SK-N-SH (cell line): ENCODE measurements at regions not wholly inside any gene's neighbourhood (a gene's known extent, or its start where the extent isn't known, plus 50 kb on each side); places are given as distances from the start of the nearest gene placed in this dataset.
A peak's percentile ranks its signal among the peaks of the same experiment; 100 is the strongest.

Source experiments
- CTCF ChIP-seq: fragments of 200-600 bp; sonication (generic); IDR thresholded peaks from 2 replicates; pipeline ENCODE4 v1.6.1; 2017; ENCODE audit warnings: antibody characterized with exemption, mild to moderate bottlenecking, moderate library complexity
- GABPA ChIP-seq: IDR thresholded peaks from 2 replicates; pipeline ENCODE4 v1.4.0; 2012; ENCODE audit warnings: low read depth, mild to moderate bottlenecking
- JUND ChIP-seq: IDR thresholded peaks from 2 replicates; pipeline ENCODE4 v1.4.0; 2012
- MAX ChIP-seq: IDR thresholded peaks from 2 replicates; pipeline ENCODE4 v1.4.0; 2012; ENCODE audit warnings: low read depth
- PBX3 ChIP-seq: IDR thresholded peaks from 2 replicates; pipeline ENCODE4; 2012
- REST ChIP-seq: IDR thresholded peaks from 2 replicates; pipeline ENCODE4 v1.6.1; 2012; ENCODE audit warnings: mild to moderate bottlenecking, low read depth, low read length, moderate library complexity
- TAF1 ChIP-seq: IDR thresholded peaks from 2 replicates; pipeline ENCODE4 v1.6.1; 2012; ENCODE audit warnings: low read depth, mild to moderate bottlenecking, low read length, moderate library complexity, borderline replicate concordance
- USF1 ChIP-seq: IDR thresholded peaks from 2 replicates; pipeline ENCODE4 v1.4.0; 2012; ENCODE audit warnings: low read depth, borderline replicate concordance
- YY1 ChIP-seq: IDR thresholded peaks from 2 replicates; pipeline ENCODE4 v1.4.0; 2012; ENCODE audit warnings: low read depth, mild to moderate bottlenecking
- ZBTB33 ChIP-seq: IDR thresholded peaks from 2 replicates; pipeline ENCODE4 v1.4.0; 2012; ENCODE audit warnings: low read depth, borderline replicate concordance

- TF ChIP-seq MAX (peak; percentile 63), TAF1 (no peak), CTCF (no peak), ZBTB33 (no peak), USF1 (no peak), GABPA (no peak), JUND (no peak), YY1 (no peak), REST (no peak), PBX3 (no peak)
Observed at GRCh38 chrX:45505214-45505613, 304.5 kb upstream of the DIPK2B start.
